Liver (tissue), 8 donors: ENCODE measurements at regions not wholly inside any gene's neighbourhood (a gene's known extent, or its start where the extent isn't known, plus 50 kb on each side); places are given as distances from the start of the nearest gene placed in this dataset.

Experiments
- DNase-seq: peaks from one replicate; pipeline ENCODE4 v3.0.0-alpha.2; 2017; ENCODE audit warnings: low spot score
- H3K27ac ChIP-seq, 2 donors: one replicate each; pipeline ENCODE4 v1.7.0; 2013; ENCODE audit warnings: inconsistent platforms in 2 of 2, low read length in 2 of 2, control low read depth in 1 of 2, low read depth in 1 of 2, mild to moderate bottlenecking in 1 of 2
- H3K27me3 ChIP-seq, 4 donors: one replicate each; pipeline versions ENCODE4 v1.6.1 to v1.7.0; 2013; ENCODE audit warnings: low read length in 3 of 4, inconsistent platforms in 1 of 4, mild to moderate bottlenecking in 1 of 4, moderate library complexity in 1 of 4; ENCODE audit not compliant: control insufficient read depth in 4 of 4, insufficient read depth in 4 of 4
- H3K36me3 ChIP-seq, 4 donors: one replicate each; pipeline versions ENCODE4 v1.6.1 to v1.7.0; 2013; ENCODE audit warnings: low read length in 3 of 4, mild to moderate bottlenecking in 3 of 4, low read depth in 1 of 4, moderate library complexity in 1 of 4; ENCODE audit not compliant: control insufficient read depth in 4 of 4, insufficient read depth in 3 of 4
- H3K4me1 ChIP-seq, 4 donors: one replicate each; pipeline versions ENCODE4 v1.6.1 to v1.7.0; 2013; ENCODE audit warnings: low read length in 3 of 4, mild to moderate bottlenecking in 3 of 4, moderate library complexity in 1 of 4; ENCODE audit not compliant: control insufficient read depth in 4 of 4, insufficient read depth in 4 of 4
- H3K4me3 ChIP-seq, 3 donors: one replicate each; pipeline versions ENCODE4 v1.6.1 to v1.7.0; 2013; ENCODE audit warnings: low read length in 3 of 3, control low read depth in 1 of 3, low read depth in 1 of 3, mild to moderate bottlenecking in 1 of 3
- H3K9ac ChIP-seq, 2 donors: one replicate each; pipeline ENCODE4 v1.7.0; 2013; ENCODE audit warnings: low read length in 2 of 2, mild to moderate bottlenecking in 2 of 2, moderate library complexity in 2 of 2, control low read depth in 1 of 2, low read depth in 1 of 2
- H3K9me3 ChIP-seq, 4 donors: one replicate each; pipeline versions ENCODE4 v1.6.1 to v1.7.0; 2013; ENCODE audit warnings: low read length in 3 of 4; ENCODE audit not compliant: control insufficient read depth in 4 of 4
- ATF3 ChIP-seq: IDR thresholded peaks from 2 replicates; pipeline ENCODE4 v1.6.1; 2016; ENCODE audit warnings: antibody characterized with exemption
- CTCF ChIP-seq: fragments of 150-350 bp; IDR thresholded peaks from 2 replicates; pipeline ENCODE4 v1.5.1; 2017; ENCODE audit warnings: improper control_type of control experiment, low read depth, low read length; ENCODE audit not compliant: missing input control
- EGR1 ChIP-seq, 2 donors: IDR thresholded peaks; 2 replicates each; pipeline ENCODE4 v1.6.1; 2016 to 2018; ENCODE audit warnings: antibody characterized with exemption in 2 of 2, low read depth in 2 of 2
- FOXA1 ChIP-seq: IDR thresholded peaks from 2 replicates; pipeline ENCODE4 v1.6.1; 2016; ENCODE audit warnings: antibody characterized with exemption
- FOXA2 ChIP-seq: IDR thresholded peaks from 2 replicates; pipeline ENCODE4 v1.6.1; 2016; ENCODE audit warnings: antibody characterized with exemption
- GABPA ChIP-seq, 2 donors: IDR thresholded peaks in 1 of 2; conservative IDR thresholded peaks in 1 of 2; 2 replicates each; pipeline ENCODE4 v1.6.1; 2016; ENCODE audit warnings: antibody characterized with exemption in 2 of 2, mild to moderate bottlenecking in 1 of 2, moderate library complexity in 1 of 2
- HNF4A ChIP-seq, 2 donors: conservative IDR thresholded peaks; 2 replicates each; pipeline ENCODE4 v1.6.1; 2016; ENCODE audit warnings: antibody characterized with exemption in 2 of 2, mild to moderate bottlenecking in 2 of 2
- HNF4G ChIP-seq: IDR thresholded peaks from 2 replicates; pipeline ENCODE4 v1.6.1; 2016; ENCODE audit warnings: antibody characterized with exemption
- JUND ChIP-seq, 2 donors: IDR thresholded peaks; 2 replicates each; pipeline ENCODE4 v1.6.1; 2016; ENCODE audit warnings: antibody characterized with exemption in 2 of 2
- MAX ChIP-seq: IDR thresholded peaks from 2 replicates; pipeline ENCODE4 v1.6.1; 2016; ENCODE audit warnings: antibody characterized with exemption
- NR2F2 ChIP-seq: IDR thresholded peaks from 2 replicates; pipeline ENCODE4 v1.6.1; 2016; ENCODE audit warnings: antibody characterized with exemption
- RAD21 ChIP-seq, 2 donors: IDR thresholded peaks; 2 replicates each; pipeline ENCODE4 v1.6.1; 2016; ENCODE audit warnings: antibody characterized with exemption in 2 of 2, mild to moderate bottlenecking in 2 of 2
- REST ChIP-seq: IDR thresholded peaks from 2 replicates; pipeline ENCODE4 v1.6.1; 2016; ENCODE audit warnings: antibody characterized with exemption, mild to moderate bottlenecking
- RXRA ChIP-seq, 2 donors: IDR thresholded peaks; 2 replicates each; pipeline ENCODE4 v1.6.1; 2017 to 2018; ENCODE audit warnings: antibody characterized with exemption in 2 of 2, mild to moderate bottlenecking in 1 of 2
- SP1 ChIP-seq: IDR thresholded peaks from 2 replicates; pipeline ENCODE4 v1.6.1; 2018; ENCODE audit warnings: antibody characterized with exemption, mild to moderate bottlenecking
- TAF1 ChIP-seq: conservative IDR thresholded peaks from 2 replicates; pipeline ENCODE4 v1.6.1; 2016; ENCODE audit warnings: antibody characterized with exemption, mild to moderate bottlenecking
- YY1 ChIP-seq: IDR thresholded peaks from 2 replicates; pipeline ENCODE4 v1.6.1; 2016; ENCODE audit warnings: antibody characterized with exemption, mild to moderate bottlenecking
- ZBTB33 ChIP-seq: IDR thresholded peaks from 2 replicates; pipeline ENCODE4 v1.6.1; 2016; ENCODE audit warnings: antibody characterized with exemption
- WGBS: extraction: QIAGEN DNeasy Blood & Tissue Kit; methylation state at CpG from one replicate; pipeline ENCODE4 v1.1.7; 2013; 5-methylcytosine and 5-hydroxymethylcytosine counted together
- donor health status: healthy.
- donor health status: healthy.
- donor health status: healthy.
- donor health status: healthy.
- donor health status: healthy.

GRCh38 chr2:48043131-48043700, 136.9 kb upstream of the FBXO11 start:
- Histone ChIP-seq H3K27ac (no peak overlapping the region), H3K4me3 (no peak overlapping the region), H3K9ac (no peak overlapping the region), H3K9me3 (peaks cover 0 to 1% (median 0%) of the 10 kb centered on the region in 4 donors), H3K27me3 (no peaks in the 10 kb centered on the region), H3K4me1 (no peaks in the 10 kb centered on the region), H3K36me3 (no peaks in the 10 kb centered on the region)
- DNase-seq: no peak
- WGBS: 84% methylated on average over 4 of the region's 4 CpGs
- TF ChIP-seq FOXA2: no peak
- TF ChIP-seq CTCF: no peak

GRCh38 chr2:48043746-48044145, 137.4 kb upstream of the FBXO11 start:
- Histone ChIP-seq H3K9me3 (peaks cover 0 to 1% (median 0%) of the 10 kb centered on the region in 4 donors), H3K9ac (no peak overlapping the region), H3K27me3 (no peaks in the 10 kb centered on the region), H3K36me3 (no peaks in the 10 kb centered on the region), H3K4me1 (no peaks in the 10 kb centered on the region), H3K4me3 (no peak overlapping the region), H3K27ac (no peak overlapping the region)
- 86% methylated on average over 3 of the region's 3 CpGs for WGBS
- TF ChIP-seq FOXA1: no peak
- no peak for TF ChIP-seq YY1
- TF ChIP-seq FOXA2: no peak
- TF ChIP-seq ZBTB33: no peak
- no peak for TF ChIP-seq GABPA (IDR thresholded peaks at IDR 0.05 in 1 of 2, conservative IDR thresholded peaks at IDR 0.05 in 1 of 2)
- no peak for TF ChIP-seq HNF4G
- TF ChIP-seq REST: no peak
- no peak for TF ChIP-seq HNF4A (conservative IDR thresholded peaks at IDR 0.05)
- no peak for TF ChIP-seq RXRA (IDR thresholded peaks at IDR 0.05)
- TF ChIP-seq MAX: no peak
- no peak for TF ChIP-seq CTCF
- TF ChIP-seq SP1: no peak
- no peak for TF ChIP-seq TAF1
- TF ChIP-seq JUND (IDR thresholded peaks at IDR 0.05): no peak
- no peak for TF ChIP-seq ATF3
- no peak for TF ChIP-seq RAD21 (IDR thresholded peaks at IDR 0.05)
- no peak for TF ChIP-seq EGR1 (IDR thresholded peaks at IDR 0.05; ENCODE audit: low read depth in 2 of 2)
- no peak for TF ChIP-seq NR2F2
- DNase-seq: no peak
